DND-41 (cell line): ENCODE measurements at regions not wholly inside any gene's neighbourhood (a gene's known extent, or its start where the extent isn't known, plus 50 kb on each side); places are given as distances from the start of the nearest gene placed in this dataset.

Experiments
- ATAC-seq: fragments of 200-7000 bp; cut with Tn5 transposase; 3 replicates; pipeline ENCODE4 v1.9.1; 2021; ENCODE audit warnings: low read depth; ENCODE audit not compliant: insufficient read depth
- DNase-seq: peaks from one replicate; pipeline ENCODE4 v3.0.0-alpha.2; 2020
- H2AFZ ChIP-seq: 2 replicates; pipeline ENCODE4 v1.6.0; 2012; ENCODE audit warnings: low read depth, low read length
- H3K27ac ChIP-seq: 2 replicates; pipeline ENCODE4 v1.5.1; 2012; ENCODE audit warnings: low read length, inconsistent platforms
- H3K27me3 ChIP-seq: fragments of 200-600 bp; sonication (generic); 2 replicates; pipeline ENCODE4 v1.6.0; 2012; ENCODE audit warnings: low read length, mild to moderate bottlenecking, inconsistent platforms; ENCODE audit not compliant: insufficient read depth, poor library complexity
- H3K36me3 ChIP-seq: 2 replicates; pipeline ENCODE4 v1.5.1; 2012; ENCODE audit warnings: low read length, inconsistent platforms; ENCODE audit not compliant: insufficient read depth
- H3K4me1 ChIP-seq: 2 replicates; pipeline ENCODE4 v1.5.1; 2012; ENCODE audit warnings: mild to moderate bottlenecking, low read length; ENCODE audit not compliant: insufficient read depth
- H3K4me2 ChIP-seq: 2 replicates; pipeline ENCODE4 v1.6.0; 2012; ENCODE audit warnings: mild to moderate bottlenecking, moderate library complexity, low read length, inconsistent platforms; ENCODE audit not compliant: insufficient read depth
- H3K4me3 ChIP-seq, 2 experiments: fragments of 200-600 bp in 1 of 2; shearing (Covaris generic) in 1 of 2; 2 replicates each; pipeline ENCODE4 v1.5.1; 2012 to 2016; ENCODE audit warnings: inconsistent platforms in 2 of 2, low read length in 2 of 2, mild to moderate bottlenecking in 2 of 2, low read depth in 1 of 2, moderate library complexity in 1 of 2
- H3K79me2 ChIP-seq: 2 replicates; pipeline ENCODE4 v1.6.0; 2012; ENCODE audit warnings: low read length, inconsistent platforms; ENCODE audit not compliant: insufficient read depth
- H3K9ac ChIP-seq: 2 replicates; pipeline ENCODE4 v1.6.0; 2012; ENCODE audit warnings: low read depth, mild to moderate bottlenecking, inconsistent platforms, low read length, moderate library complexity
- H3K9me3 ChIP-seq: 2 replicates; pipeline ENCODE4 v1.5.1; 2012; ENCODE audit warnings: low read length, moderate library complexity, mild to moderate bottlenecking, inconsistent platforms; ENCODE audit not compliant: insufficient read depth, severe bottlenecking
- H4K20me1 ChIP-seq: 2 replicates; pipeline ENCODE4 v1.6.0; 2012; ENCODE audit warnings: low read length; ENCODE audit not compliant: insufficient read depth
- CTCF ChIP-seq: IDR thresholded peaks from 2 replicates; pipeline ENCODE4 v1.5.1; 2012; ENCODE audit warnings: borderline replicate concordance, low read length, moderate library complexity, mild to moderate bottlenecking; ENCODE audit not compliant: poor library complexity, severe bottlenecking; ENCODE audit errors: extremely low read depth
- EZH2 ChIP-seq: IDR thresholded peaks from 3 replicates; pipeline ENCODE4 v1.6.1; 2012; ENCODE audit warnings: borderline replicate concordance, low read depth, mild to moderate bottlenecking, moderate library complexity, low read length, inconsistent platforms; ENCODE audit not compliant: severe bottlenecking

- no peaks in the 10 kb centered on the region for H3K9me3 ChIP-seq
- DNase-seq = no peak
- no peaks in the 10 kb centered on the region for H3K27me3 ChIP-seq
- no peak overlapping the region for H3K4me2 ChIP-seq
- H3K4me3 ChIP-seq = no peak overlapping the region
- H3K4me1 ChIP-seq = no peaks in the 10 kb centered on the region
- no peak for TF ChIP-seq EZH2
- TF ChIP-seq CTCF = no peak
- no peak overlapping the region for H3K9ac ChIP-seq
- H3K27ac ChIP-seq = no peak overlapping the region
- H2AFZ ChIP-seq = no peak overlapping the region
- H4K20me1 ChIP-seq = no peaks in the 10 kb centered on the region
- ATAC-seq = no peak
- no peaks in the 10 kb centered on the region for H3K79me2 ChIP-seq
- H3K36me3 ChIP-seq = no peaks in the 10 kb centered on the region
These were observed 75.7 kb downstream of the POU3F3 start for GRCh38 chr2:104929663-104930062.

GRCh38 chr2:104930732-104931131 is 76.8 kb downstream of the POU3F3 start:
- Histone ChIP-seq H2AFZ (no peak overlapping the region), H3K4me2 (no peak overlapping the region), H3K4me1 (no peaks in the 10 kb centered on the region), H3K27ac (no peak overlapping the region), H3K9me3 (no peaks in the 10 kb centered on the region), H3K4me3 (no peak overlapping the region), H3K27me3 (peaks cover 3% of the 10 kb centered on the region), H3K9ac (no peak overlapping the region), H3K36me3 (no peaks in the 10 kb centered on the region), H3K79me2 (no peaks in the 10 kb centered on the region), H4K20me1 (no peaks in the 10 kb centered on the region)
- ATAC-seq (no peak), DNase-seq (no peak)
- TF ChIP-seq CTCF (no peak), EZH2 (no peak)

GRCh38 chr2:104932243-104932642 is 78.3 kb downstream of the POU3F3 start:
- TF ChIP-seq EZH2 (no peak), CTCF (no peak)
- no peak for DNase-seq
- no peaks in the 10 kb centered on the region for H4K20me1 ChIP-seq
- ATAC-seq = no peak
- peaks cover 3% of the 10 kb centered on the region for H3K27me3 ChIP-seq
- no peak overlapping the region for H3K4me3 ChIP-seq
- no peaks in the 10 kb centered on the region for H3K4me1 ChIP-seq
- H3K36me3 ChIP-seq = no peaks in the 10 kb centered on the region
- H2AFZ ChIP-seq = no peak overlapping the region
- H3K9ac ChIP-seq = no peak overlapping the region
- H3K4me2 ChIP-seq = no peak overlapping the region
- no peak overlapping the region for H3K27ac ChIP-seq
- H3K79me2 ChIP-seq = no peaks in the 10 kb centered on the region
- no peaks in the 10 kb centered on the region for H3K9me3 ChIP-seq
